OCI-LY7 (cell line): ENCODE measurements at regions not wholly inside any gene's neighbourhood (a gene's known extent, or its start where the extent isn't known, plus 50 kb on each side); places are given as distances from the start of the nearest gene placed in this dataset.

Experiments used
- BruUV-seq: library from RNA; stranded (reverse); fragments of 400-500 nt; replicated peaks from 2 replicates; lab custom pipeline; 2021; lab: Mats Ljungman, UMichigan
- CTCF ChIA-PET: fragments of 300-600 bp; sonication (Branson Sonifier 250); formaldehyde crosslinking; loops from one replicate; lab custom pipeline; 2022; ENCODE audit warnings: antibody characterized with exemption; ENCODE audit not compliant: unreplicated experiment; lab: Charles Lee
- POLR2A ChIA-PET: fragments of 300-600 bp; sonication (Branson Sonifier 250); formaldehyde crosslinking; loops from one replicate; lab custom pipeline; 2022; ENCODE audit warnings: antibody characterized with exemption; lab: Charles Lee
- DNase-seq: peaks from one replicate; pipeline ENCODE4 v3.0.0-alpha.2; 2015; ENCODE audit warnings: low spot score
- H2AFZ ChIP-seq: fragments of 200-600 bp; sonication (generic), shearing (Covaris generic); 2 replicates; pipeline ENCODE4 v1.6.1; 2014; ENCODE audit warnings: mild to moderate bottlenecking, antibody characterized with exemption, low read length, moderate library complexity
- H3K27ac ChIP-seq: fragments of 200-600 bp; sonication (generic); 2 replicates; pipeline ENCODE4 v1.5.1; 2014; ENCODE audit warnings: mixed run types, low read depth, mild to moderate bottlenecking, moderate library complexity, low read length, inconsistent platforms; ENCODE audit not compliant: poor library complexity, severe bottlenecking
- H3K36me3 ChIP-seq: fragments of 200-600 bp; sonication (generic); 2 replicates; pipeline ENCODE4 v1.6.1; 2014; ENCODE audit warnings: mild to moderate bottlenecking, antibody characterized with exemption, low read length, moderate library complexity, mixed read lengths; ENCODE audit not compliant: insufficient read depth
- H3K4me1 ChIP-seq: fragments of 200-600 bp; sonication (generic); 2 replicates; pipeline ENCODE4 v1.5.1; 2014; ENCODE audit warnings: mild to moderate bottlenecking, low read length; ENCODE audit not compliant: insufficient read depth, poor library complexity, severe bottlenecking
- H3K4me2 ChIP-seq: fragments of 200-600 bp; sonication (generic); 2 replicates; pipeline ENCODE4 v1.6.1; 2014; ENCODE audit warnings: mild to moderate bottlenecking, low read length
- H3K4me3 ChIP-seq: fragments of 200-600 bp; sonication (generic); 2 replicates; pipeline ENCODE4 v1.5.1; 2014; ENCODE audit warnings: mild to moderate bottlenecking, low read depth, low read length; ENCODE audit not compliant: poor library complexity, severe bottlenecking
- H3K79me2 ChIP-seq: fragments of 200-600 bp; sonication (generic); 2 replicates; pipeline ENCODE4 v1.6.1; 2016; ENCODE audit warnings: low read depth, mild to moderate bottlenecking, low read length, moderate library complexity, mixed read lengths; ENCODE audit not compliant: insufficient read depth
- H3K9me2 ChIP-seq: fragments of 200-600 bp; sonication (generic); 2 replicates; pipeline ENCODE4 v1.6.1; 2016; ENCODE audit warnings: mild to moderate bottlenecking, low read length, mixed read lengths; ENCODE audit not compliant: insufficient read depth
- H3K9me3 ChIP-seq: fragments of 200-600 bp; sonication (generic); 2 replicates; pipeline ENCODE4 v1.6.1; 2014; ENCODE audit warnings: mild to moderate bottlenecking, mixed run types, low read length, mixed read lengths
- H4K20me1 ChIP-seq: fragments of 200-600 bp; sonication (generic); 2 replicates; pipeline ENCODE4 v1.6.1; 2014; ENCODE audit warnings: mild to moderate bottlenecking, antibody characterized with exemption, low read length, moderate library complexity, mixed read lengths; ENCODE audit not compliant: insufficient read depth
- CTCF ChIP-seq: fragments of 200-600 bp; sonication (generic); conservative IDR thresholded peaks from 2 replicates; pipeline ENCODE4 v1.5.1; 2014; ENCODE audit warnings: mild to moderate bottlenecking, antibody characterized with exemption, low read length, moderate library complexity, mixed read lengths
- EZH2phosphoT487 ChIP-seq: fragments of 200-600 bp; sonication (generic); IDR thresholded peaks from 2 replicates; pipeline ENCODE4 v1.6.1; 2018; ENCODE audit warnings: low read depth, borderline replicate concordance, mild to moderate bottlenecking, mixed run types, antibody characterized with exemption, low read length, moderate library complexity, mixed read lengths
- intact Hi-C: fragments of 100-400 bp; cut with micrococcal nuclease; formaldehyde crosslinking; loops from one replicate; pipeline ENCODE4 v1.10.0; 2022; ENCODE audit not compliant: unreplicated experiment

- TF ChIP-seq CTCF (no peak), EZH2phosphoT487 (no peak)
- Histone ChIP-seq H3K4me2 (no peak overlapping the region), H2AFZ (no peak overlapping the region), H3K9me2 (no peaks in the 10 kb centered on the region), H3K79me2 (no peaks in the 10 kb centered on the region), H3K27ac (no peak overlapping the region), H3K36me3 (no peaks in the 10 kb centered on the region), H4K20me1 (no peaks in the 10 kb centered on the region), H3K4me3 (no peak overlapping the region), H3K9me3 (peaks cover 7% of the 10 kb centered on the region), H3K4me1 (no peaks in the 10 kb centered on the region)
- POLR2A ChIA-PET, result no interaction called here
- DNase-seq, result no peak
- intact Hi-C loops, result no loop called here
- CTCF ChIA-PET, result no interaction called here
- no TSS peak for BruUV-seq
Observed at GRCh38 chr3:127386490-127386889, 98.6 kb upstream of the PRR20G start.

- intact Hi-C loops, result no loop called here
- no TSS peak for BruUV-seq
- DNase-seq, result no peak
Observed at GRCh38 chr3:127385540-127385870, 97.7 kb upstream of the PRR20G start.

More at GRCh38 chr3:127385540-127385870, 97.7 kb upstream of the PRR20G start:
- H3K9me3 ChIP-seq, result peaks cover 8% of the 10 kb centered on the region
- no peaks in the 10 kb centered on the region for H3K9me2 ChIP-seq
- H2AFZ ChIP-seq, result no peak overlapping the region
- POLR2A ChIA-PET, result no interaction called here
- TF ChIP-seq EZH2phosphoT487 (no peak), CTCF (no peak)
- no peak overlapping the region for H3K27ac ChIP-seq
- CTCF ChIA-PET, result no interaction called here
- H3K4me3 ChIP-seq, result no peak overlapping the region
- no peaks in the 10 kb centered on the region for H4K20me1 ChIP-seq
- H3K79me2 ChIP-seq, result no peaks in the 10 kb centered on the region
- H3K4me2 ChIP-seq, result no peak overlapping the region
- H3K4me1 ChIP-seq, result no peaks in the 10 kb centered on the region
- H3K36me3 ChIP-seq, result no peaks in the 10 kb centered on the region
